ELF-1 (cell line): ENCODE measurements at regions not wholly inside any gene's neighbourhood (a gene's known extent, or its start where the extent isn't known, plus 50 kb on each side); places are given as distances from the start of the nearest gene placed in this dataset.
"Not testable (repeated sequence)": the region's sequence is repeated elsewhere in the genome, so short reads cannot be mapped to it uniquely, and the experiment has no call there.

Experiments
- DNase-seq: peaks from one replicate; pipeline ENCODE4 v3.0.0-alpha.2; 2016; ENCODE audit warnings: low read depth, low spot score

DNA sequence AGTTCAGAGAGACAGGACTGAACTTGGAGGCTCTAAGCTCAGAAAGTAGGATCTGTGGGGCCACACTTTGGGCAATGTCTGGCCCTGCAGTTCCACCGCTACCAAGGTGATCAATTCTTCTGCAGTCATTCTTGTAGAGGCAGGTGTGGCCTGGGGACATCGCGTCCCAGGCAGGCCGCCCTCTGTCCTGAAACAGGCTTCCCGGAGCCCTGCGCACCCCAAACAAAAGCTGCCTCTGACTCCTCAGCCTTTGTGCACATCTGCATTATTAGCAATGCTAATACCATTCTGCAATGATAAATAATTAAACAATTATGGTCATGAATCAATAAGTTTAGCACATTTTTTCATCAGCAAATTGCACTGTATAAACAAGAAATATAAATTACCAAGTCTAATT, 160.2 kb downstream of the URI1 start:
- DNase-seq, result no peak

DNA sequence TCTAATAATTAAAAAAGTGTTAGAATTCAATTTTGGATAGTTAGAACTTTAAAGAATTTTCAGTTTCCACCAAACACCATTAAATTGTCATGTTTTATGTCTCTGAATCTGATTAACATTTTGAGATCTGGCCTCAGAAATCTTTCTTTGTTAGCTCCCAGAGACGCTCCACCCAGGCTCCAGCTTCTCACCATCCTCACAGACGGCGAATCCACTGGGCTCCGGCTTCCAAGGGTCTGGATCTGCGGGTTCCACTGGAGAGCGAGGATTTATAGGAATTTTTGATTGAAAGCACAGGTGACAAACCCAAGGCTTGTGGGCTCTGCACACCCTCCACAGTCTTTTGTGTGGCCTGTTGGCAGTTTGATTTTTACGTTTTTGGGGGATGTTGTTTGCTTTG, 160.6 kb downstream of the URI1 start:
- no peak for DNase-seq

DNA sequence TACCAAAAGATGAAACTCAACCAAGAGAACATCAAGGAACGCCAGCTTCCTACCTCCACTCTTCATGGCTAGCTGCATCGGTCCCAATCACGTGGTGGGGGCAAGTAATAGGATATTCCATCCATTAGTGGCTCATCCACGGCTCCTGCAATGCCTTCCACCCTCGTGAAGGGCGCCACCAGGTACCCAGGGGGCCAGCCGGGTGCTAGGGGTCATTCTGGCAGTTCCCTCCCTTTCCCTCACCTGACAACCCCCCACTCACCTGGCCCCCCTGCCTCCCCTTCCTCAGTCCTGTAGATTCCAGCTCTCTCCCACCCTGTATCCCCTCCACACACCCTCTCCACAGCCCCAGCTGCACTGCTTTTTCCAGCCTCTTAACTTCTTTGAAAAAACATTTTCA, 161.9 kb downstream of the URI1 start:
- no peak for DNase-seq

DNA sequence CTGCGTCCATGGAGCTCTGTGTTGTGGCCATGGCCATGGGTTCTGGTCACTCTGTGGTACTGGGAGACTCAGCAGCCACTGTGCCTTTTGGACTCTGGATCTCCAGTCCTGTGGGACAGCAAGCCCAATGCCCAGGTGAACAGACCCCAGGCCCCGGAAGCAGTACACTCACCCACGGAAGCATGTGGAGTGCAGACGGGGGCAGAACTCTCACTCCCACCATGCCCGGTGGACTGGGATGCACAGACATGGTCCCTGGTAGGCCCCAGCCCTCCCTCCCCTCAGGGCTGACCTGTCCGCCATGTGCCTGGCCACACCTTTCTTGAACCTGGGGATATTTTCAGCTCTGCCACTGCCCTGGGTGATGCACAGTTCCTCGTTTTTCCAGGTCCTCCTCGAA, 163.3 kb downstream of the URI1 start:
- no peak for DNase-seq

DNA sequence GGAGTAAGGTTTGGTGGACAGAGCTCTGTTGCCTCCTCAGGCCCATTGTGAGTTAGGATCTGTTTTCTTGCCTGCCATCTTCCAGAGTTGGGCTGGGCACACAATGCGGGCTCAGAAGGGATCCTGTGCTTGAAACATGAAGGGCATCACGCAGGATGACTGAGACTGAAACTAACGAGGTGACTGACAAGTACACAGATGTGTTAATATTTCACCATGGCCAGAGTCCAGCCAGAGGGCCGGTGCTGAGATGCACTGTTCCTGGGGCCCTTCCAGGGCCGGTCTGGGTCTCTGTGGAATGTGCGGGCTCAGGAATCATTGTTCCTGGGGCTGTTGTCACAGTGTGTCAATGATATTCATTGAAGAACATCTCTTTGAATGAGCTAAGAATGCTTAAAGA, 163.7 kb downstream of the URI1 start:
- no peak for DNase-seq

DNA sequence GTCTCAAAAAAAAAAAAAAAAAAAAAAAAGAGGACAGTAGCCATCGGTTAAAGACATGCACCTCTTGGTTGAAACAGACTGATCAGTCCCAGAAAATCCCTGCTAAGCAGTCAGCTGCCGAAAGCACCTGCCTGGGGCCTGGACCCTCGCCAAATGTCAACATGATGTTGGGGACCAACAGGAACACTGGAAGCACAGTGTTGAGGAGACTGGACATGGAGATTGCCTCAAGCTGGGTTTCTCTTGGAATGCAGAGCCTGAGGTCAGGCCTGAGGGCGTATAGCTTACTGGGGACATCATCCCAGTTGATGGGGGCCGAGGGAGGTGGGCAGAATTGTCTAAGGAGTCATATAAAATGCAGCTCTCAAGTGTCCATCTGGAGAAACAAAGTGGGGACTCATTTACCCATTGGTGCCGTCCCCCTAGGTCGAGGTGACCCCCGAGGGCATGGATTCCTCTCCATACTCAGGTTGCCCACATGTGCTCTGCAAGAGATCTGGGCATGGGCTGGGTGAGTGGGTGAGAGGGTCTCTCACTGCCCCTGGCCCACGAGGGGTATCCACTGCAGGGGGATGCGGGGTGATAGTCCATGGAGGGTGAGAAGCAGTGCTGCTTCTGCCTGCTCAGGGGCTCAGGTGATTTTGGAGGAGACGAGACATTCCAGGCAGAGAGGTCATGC, 164.5 kb downstream of the URI1 start:
- DNase-seq, result no peak

DNA sequence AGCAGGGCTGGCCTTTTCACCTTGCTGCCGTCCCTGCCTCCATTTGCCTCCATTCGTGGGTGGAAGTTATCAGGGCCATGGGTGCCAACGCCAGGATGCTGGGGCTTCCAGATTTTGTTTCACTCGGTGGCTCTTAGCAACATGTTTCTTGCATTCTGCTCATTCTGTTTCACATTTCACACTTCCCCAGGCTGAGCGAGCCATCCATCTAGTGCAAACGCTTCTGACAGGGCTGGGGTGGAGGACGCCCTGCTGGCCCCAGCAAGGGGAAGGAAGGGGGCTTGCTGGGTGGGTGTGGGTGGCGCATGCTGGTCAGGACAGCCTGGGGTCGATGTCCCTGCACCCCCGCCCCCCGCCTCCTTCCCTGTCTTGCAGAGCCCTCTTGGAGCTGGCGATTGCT, 165.2 kb downstream of the URI1 start:
- no peak for DNase-seq

DNA sequence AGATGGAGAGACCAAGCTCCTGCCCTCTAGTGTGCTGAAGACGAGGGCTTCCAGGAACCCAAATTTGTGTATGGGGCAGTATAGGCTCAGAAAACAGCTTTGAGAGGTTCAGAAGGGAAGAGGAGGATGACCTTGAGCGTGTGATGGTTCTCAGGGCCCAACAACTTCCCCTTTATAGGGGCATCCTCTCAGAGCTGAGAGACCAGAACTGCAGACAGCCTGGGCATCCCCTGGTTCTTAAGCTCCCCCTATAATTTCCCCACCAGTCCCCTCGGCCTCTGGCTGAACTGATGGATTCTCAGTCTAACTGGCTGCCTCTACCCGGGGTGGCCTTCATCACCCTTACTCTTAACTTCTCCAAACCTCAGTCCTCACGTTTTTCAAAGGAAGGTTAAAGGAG, 167.5 kb downstream of the URI1 start:
- no peak for DNase-seq

DNA sequence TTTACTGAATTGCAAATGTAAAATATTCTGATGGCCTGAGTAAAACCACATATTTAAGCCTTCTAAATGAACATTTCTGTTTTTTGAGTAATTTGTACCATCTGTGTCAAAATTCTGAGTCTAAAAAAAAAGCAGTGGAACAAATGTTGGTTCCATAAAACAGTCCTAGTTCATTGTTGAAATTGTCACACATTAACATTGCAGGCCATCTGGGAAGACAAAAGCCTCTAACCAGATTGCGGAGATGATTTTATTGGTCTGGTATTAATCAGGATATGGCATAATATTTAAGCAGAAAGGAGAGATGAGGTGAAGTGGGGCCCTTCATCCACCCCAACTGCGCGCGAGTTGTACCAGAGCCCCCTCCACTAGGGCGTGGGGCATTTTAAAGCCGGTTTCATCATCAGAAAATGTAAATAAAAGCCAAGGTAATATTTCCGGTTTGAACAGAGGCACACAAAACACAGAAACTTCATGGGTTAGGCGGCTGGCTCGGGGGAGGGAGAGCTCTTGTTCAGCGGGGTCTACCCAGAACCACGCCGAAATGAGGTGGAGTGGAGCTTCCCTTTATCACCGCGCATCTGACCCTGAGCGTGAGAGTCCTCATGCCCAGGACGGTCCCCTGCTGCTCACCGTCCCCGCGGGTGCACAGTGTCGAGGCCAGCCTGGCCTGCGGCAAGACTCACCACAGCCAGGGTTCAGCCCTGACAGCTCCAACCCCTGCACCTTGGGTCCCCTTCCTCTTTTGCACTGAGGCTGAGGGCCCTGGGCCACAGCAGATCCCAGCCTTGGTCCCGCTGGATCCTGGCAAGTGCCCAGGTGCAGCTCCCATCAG, 169.2 kb downstream of the URI1 start:
- DNase-seq, result no peak

DNA sequence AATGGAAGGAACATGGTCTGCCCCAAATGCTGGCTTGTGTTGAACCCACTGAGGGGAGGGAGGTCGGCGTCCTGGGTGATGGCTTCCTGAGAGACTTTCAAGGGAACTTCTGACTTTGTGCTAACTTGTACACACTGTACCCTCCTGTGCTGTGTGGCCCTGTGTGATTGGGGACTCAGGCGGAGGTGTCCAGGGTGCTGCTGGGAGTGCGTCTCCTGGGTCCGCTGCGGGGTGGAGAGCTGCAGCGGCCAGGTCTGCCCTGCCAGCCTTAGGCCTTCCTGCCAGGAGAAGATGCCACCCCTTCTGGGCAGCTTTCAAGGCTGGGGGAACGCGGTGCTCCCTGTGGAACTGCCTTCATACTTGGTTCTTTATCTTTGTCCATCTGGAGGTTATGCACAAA, 170.1 kb downstream of the URI1 start:
- no peak for DNase-seq

DNA sequence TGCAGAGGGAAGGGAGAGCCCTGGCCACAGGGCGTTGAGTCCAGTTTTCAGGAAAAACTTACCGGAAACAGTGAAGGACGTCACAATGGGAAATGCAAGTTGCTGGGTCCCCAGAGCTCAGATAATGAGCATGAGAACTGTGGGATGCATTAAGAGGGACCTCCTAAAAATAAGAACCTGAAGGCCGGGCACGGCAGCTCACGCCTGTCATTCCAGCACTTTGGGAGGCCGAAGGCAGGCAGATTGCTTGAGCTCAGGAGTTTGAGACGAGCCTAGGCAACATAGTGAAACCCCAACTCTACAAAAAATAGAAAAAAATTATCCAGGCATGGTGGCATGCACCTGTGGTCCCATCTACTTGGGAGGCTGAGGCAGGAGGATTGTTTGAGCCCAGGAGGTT, 170.6 kb downstream of the URI1 start:
- no peak for DNase-seq

DNA sequence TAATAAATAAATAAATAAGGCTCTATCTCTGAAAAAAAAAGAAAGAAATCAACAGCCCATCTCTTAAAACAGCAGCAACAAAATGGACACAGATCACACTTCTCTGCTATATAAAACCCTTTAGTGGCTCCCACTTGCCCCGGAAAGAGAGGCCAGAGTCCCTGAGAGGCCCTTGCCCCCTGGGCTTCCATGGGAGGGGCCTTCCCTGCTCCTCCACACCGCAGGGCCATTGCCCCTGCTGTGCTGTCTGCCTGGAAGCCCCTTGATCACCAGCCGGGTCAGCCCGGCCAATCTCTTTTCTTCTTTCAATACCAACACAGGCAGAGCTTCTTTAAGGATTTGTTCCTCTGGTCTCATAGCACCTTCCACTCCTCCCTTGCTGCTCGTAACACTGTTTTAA, 171.1 kb downstream of the URI1 start:
- DNase-seq, result peak; percentile 41

DNA sequence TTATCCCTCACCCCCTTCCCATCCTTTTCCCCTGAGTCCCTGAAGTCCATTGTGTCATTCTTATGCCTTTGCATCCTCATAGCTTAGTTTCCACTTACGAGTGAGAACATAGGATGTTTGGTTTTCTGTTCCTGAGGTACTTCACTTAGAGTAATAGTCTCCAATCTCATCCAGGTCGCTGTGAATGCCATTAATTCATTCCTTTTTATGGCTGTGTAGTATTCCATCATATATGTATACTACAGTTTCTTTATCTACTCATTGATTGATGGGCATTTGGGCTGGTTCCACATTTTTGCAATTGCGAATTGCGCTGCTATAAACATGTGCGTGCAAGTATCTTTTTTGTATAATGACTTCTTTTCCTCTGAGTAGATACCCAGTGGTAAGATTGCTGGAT, 172.1 kb downstream of the URI1 start:
- DNase-seq, result not testable (repeated sequence)

DNA sequence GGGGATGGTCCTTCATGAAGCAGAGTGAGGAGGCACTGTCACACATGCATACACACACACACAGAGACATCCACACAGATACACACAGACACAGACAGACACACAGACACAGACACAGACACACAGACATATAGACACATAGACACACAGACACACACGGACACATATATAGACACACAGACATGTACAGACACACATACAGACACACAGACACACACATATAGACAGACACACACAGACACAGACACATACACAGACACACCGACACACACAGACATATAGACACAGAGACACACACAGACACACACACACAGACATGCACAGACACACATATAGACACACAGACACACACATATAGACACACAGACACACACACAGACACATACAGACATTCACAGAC, 173.9 kb downstream of the URI1 start:
- no peak for DNase-seq

DNA sequence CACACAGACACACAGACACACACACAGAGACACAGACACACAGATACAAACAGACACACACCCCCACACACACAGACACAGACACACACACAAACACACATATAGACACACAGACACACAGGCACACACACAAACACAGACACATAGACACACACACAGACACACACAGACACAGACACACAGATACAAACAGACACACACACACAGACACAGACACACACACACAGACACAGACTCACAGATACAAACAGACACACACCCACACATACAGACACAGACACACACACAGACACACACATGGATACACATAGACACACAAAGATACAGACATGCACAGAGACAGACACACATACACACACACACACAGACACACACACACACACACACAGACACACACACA, 174.5 kb downstream of the URI1 start:
- DNase-seq, result no peak

DNA sequence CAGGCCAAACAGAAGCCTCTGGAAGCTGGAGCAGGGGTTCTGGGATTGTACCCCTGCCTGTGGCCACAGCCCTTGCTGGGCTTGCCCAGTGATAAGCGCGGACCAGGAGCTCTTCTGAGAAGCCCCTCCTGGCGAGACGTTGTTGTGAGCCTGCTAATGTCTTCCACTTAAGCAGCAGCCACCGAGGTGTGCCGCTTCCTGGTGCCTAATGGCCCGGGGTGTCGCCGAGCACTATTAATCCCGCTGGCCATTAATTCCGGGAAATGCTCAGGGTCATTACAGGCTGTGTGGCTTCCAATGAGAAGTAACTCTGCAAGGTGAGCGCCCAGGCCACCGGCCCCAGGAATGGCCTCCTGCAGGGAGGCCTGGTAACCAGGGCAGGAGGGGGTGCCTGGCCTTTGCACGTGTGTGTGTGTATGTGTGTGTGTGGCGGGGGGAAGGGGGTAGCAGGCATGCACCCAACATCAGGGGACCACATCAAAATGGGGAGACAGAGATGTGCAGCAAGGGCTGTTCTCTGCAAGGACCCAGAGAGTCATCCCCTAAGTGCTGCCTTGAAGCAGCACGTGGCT, 175.0 kb downstream of the URI1 start:
- DNase-seq, result peak; percentile 38

DNA sequence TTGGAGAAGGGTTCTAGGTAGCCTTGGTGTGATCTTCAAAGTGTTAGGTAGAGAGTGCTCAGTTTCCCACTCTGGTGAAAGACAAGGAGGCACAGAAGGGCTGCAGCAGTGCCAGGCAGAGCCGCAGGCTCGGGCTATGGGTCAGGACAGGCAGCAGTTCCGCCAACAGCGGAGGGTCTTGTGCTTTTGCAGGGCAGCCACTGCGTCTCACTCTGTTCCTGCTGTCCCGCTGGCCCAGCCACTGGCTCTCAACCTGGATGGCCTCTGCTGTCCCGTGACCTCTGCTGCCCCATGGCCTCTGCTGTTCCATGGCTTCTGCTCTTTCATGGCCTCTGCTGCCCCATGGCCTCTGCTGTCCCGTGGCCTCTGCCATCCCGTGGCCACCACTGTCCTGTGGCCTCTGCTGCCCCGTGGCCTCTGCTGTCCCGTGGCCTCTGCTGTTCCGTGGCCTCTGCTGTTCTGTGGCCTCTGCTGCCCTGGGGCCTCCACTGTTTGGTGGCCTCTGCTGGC, 175.7 kb downstream of the URI1 start:
- no peak for DNase-seq

DNA sequence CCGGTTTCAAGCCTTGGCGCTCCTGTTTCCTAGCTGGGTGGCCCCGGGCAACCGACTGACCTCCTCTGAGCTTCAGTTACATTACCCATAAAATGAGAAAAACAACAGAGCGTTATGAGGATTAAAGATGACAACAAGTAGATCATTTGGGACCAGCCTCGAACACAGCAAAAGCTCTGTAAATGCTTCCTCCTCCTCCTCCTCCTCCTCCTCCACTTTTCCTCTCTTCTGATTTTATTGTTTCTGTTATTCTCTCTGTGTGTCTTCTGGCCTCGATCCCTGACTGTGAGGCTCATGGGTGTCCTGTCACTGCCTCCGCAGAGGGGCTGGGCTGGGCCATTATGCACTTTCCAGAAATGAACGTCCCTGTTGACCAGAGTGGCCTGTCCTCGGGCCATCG, 176.2 kb downstream of the URI1 start:
- no peak for DNase-seq

DNA sequence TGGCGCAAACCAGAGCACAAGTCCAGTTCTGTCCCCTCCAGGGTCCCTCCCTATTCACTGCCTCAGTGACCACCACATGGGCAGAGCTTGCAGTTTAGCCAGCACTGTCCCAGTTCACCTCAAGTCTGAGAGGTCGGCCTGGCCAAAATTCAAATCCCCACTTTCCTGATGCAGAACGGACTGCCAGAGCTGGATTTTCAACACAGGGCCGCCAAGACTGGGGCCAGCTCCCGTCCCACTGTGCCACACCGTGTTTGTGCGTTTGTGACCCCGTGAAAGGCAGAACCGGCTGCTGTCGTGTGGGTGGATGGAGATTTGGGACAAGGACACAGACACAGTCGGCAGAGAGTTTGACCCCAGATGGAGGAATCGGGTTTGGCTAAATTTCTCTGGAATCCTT, 176.7 kb downstream of the URI1 start:
- DNase-seq, result no peak

DNA sequence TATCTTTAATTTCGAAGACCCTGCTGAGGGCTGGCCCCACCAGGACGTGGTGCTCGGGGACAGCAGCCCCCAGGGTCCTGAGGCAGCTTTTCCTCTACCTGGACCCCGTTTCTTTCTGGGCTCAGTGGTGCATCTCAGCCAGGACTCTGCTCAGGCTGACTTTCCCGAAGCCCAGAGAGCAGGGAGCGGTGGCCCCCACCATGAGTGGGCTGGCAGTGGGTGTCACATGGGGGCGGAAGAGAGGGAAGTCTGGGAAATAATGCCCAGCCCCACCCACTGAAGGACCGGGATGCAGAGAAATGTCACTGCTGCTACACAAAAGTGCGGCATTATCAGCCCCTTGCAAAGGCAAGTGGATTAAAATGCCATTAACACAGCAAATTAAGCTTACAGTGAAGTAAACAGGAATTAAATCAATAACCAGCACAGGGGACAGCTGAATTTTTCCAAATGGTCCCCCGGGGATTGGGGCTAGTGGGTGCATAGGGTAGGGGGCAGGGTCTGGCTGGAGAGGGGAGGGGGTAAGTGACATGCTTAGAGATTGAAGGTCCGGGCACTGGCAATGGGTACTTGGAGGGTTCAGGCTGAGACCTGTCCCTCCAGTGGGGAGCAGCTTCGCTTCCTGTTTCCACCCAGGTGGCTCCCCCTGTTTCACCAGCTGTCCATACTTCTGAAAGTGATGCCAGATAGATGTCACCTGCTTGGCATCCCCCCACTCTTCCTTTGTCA, 177.3 kb downstream of the URI1 start:
- DNase-seq, result no peak

DNA sequence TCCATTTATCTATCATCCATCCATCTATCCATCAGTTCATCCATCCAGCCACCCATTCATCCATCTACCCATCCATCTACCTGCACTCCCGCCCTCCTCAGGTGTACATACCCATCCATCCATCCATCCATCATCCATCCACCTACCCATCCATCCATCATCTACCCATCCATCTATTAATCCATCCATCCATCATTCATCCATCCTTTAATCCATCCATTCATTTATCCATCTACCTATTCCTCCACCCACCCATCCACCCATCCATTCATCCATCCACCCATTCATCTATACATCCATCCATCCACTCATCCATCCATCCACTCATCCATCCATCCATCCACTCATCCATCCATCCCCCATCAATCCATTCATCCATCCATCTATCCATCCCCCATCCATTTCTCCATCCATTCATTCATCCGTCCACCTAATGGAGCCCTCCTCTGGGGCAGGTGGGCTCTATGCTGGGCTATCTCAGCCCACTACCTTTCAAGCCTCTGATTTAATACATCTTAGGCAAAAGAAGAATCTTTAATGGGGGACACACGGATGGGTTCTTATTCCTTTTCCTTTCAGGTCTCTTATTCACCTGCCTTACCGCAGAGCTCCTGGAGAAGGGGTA, 178.9 kb downstream of the URI1 start:
- no peak for DNase-seq

DNA sequence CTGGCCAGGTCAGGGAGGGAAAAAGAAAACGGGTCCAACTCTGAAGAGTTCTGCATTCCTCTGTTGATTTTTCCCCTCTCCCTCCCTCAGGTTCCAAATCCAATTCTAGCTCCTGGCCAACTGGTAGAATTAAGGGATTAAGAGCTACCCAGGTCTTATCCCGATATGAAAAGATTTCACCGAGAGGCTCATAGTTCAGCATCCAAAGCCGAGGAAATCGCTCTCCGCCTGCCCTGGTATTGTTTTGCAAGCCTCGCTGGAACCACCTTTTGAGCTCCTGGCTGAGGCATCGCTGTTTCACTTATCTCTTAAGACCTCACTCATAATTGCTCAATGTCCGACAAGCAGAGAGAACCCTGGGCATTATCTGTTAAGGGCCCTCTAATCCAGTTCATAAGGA, 180.4 kb downstream of the URI1 start:
- no peak for DNase-seq
